Muscle layer of colon (tissue), 2 donors: ENCODE measurements at regions not wholly inside any gene's neighbourhood (a gene's known extent, or its start where the extent isn't known, plus 50 kb on each side); places are given as distances from the start of the nearest gene placed in this dataset.

Experiments used
- H3K27ac ChIP-seq: one replicate; pipeline ENCODE4 v1.7.0; 2013; ENCODE audit warnings: low read depth, mild to moderate bottlenecking, low read length, moderate library complexity
- H3K27me3 ChIP-seq, 2 donors: one replicate each; pipeline ENCODE4 v1.7.0; 2013; ENCODE audit warnings: low read length in 2 of 2, mild to moderate bottlenecking in 2 of 2; ENCODE audit not compliant: insufficient read depth in 2 of 2, control insufficient read depth in 1 of 2
- H3K36me3 ChIP-seq: one replicate; pipeline ENCODE4 v1.7.0; 2013; ENCODE audit warnings: mild to moderate bottlenecking, low read length; ENCODE audit not compliant: insufficient read depth
- H3K4me1 ChIP-seq: one replicate; pipeline ENCODE4 v1.7.0; 2013; ENCODE audit warnings: mild to moderate bottlenecking, low read length; ENCODE audit not compliant: insufficient read depth
- H3K4me3 ChIP-seq, 2 donors: one replicate each; pipeline ENCODE4 v1.7.0; 2013; ENCODE audit warnings: low read length in 2 of 2, low read depth in 1 of 2, mild to moderate bottlenecking in 1 of 2, moderate library complexity in 1 of 2
- H3K9ac ChIP-seq: one replicate; pipeline ENCODE4 v1.7.0; 2013; ENCODE audit warnings: low read length
- H3K9me3 ChIP-seq: one replicate; pipeline ENCODE4 v1.7.0; 2013; ENCODE audit warnings: mild to moderate bottlenecking, low read length
- donor health status: abdominal sarcoma.
- donor health status: Adenocarcinoma of cecum.

- no peak overlapping the region for H3K4me3 ChIP-seq
- H3K27ac ChIP-seq = no peak overlapping the region
- no peaks in the 10 kb centered on the region for H3K36me3 ChIP-seq
- H3K9ac ChIP-seq = no peak overlapping the region
- no peaks in the 10 kb centered on the region for H3K4me1 ChIP-seq
- H3K9me3 ChIP-seq = no peaks in the 10 kb centered on the region
- H3K27me3 ChIP-seq = no peaks in the 10 kb centered on the region
Measured at GRCh38 chr20:40588891-40589290, 100.1 kb downstream of the MAFB start.

- Histone ChIP-seq H3K4me3 (no peak overlapping the region), H3K4me1 (no peaks in the 10 kb centered on the region), H3K27me3 (no peaks in the 10 kb centered on the region), H3K36me3 (no peaks in the 10 kb centered on the region), H3K9me3 (no peaks in the 10 kb centered on the region), H3K27ac (no peak overlapping the region), H3K9ac (no peak overlapping the region)
Measured at GRCh38 chr20:40587038-40587437, 102.0 kb downstream of the MAFB start.

- H3K9me3 ChIP-seq = no peaks in the 10 kb centered on the region
- H3K27me3 ChIP-seq = no peaks in the 10 kb centered on the region
- H3K9ac ChIP-seq = no peak overlapping the region
- no peaks in the 10 kb centered on the region for H3K36me3 ChIP-seq
- no peak overlapping the region for H3K4me3 ChIP-seq
- no peak overlapping the region for H3K27ac ChIP-seq
- H3K4me1 ChIP-seq = no peaks in the 10 kb centered on the region
Measured at GRCh38 chr20:40584130-40584809, 104.8 kb downstream of the MAFB start.

- H3K36me3 ChIP-seq = no peaks in the 10 kb centered on the region
Measured at GRCh38 chr20:40583636-40584035, 105.4 kb downstream of the MAFB start.

GRCh38 chr20:40583205-40583604 lies 105.8 kb downstream of the MAFB start:
- Histone ChIP-seq H3K4me1 (no peaks in the 10 kb centered on the region), H3K9ac (no peak overlapping the region), H3K36me3 (no peaks in the 10 kb centered on the region), H3K9me3 (no peaks in the 10 kb centered on the region), H3K27ac (no peak overlapping the region), H3K4me3 (no peak overlapping the region), H3K27me3 (no peaks in the 10 kb centered on the region)

More at GRCh38 chr20:40583636-40584035, 105.4 kb downstream of the MAFB start:
- no peaks in the 10 kb centered on the region for H3K9me3 ChIP-seq
- H3K4me3 ChIP-seq = no peak overlapping the region
- H3K9ac ChIP-seq = no peak overlapping the region
- H3K4me1 ChIP-seq = no peaks in the 10 kb centered on the region
- no peak overlapping the region for H3K27ac ChIP-seq
- no peaks in the 10 kb centered on the region for H3K27me3 ChIP-seq

GRCh38 chr20:40582531-40582930 lies 106.5 kb downstream of the MAFB start:
- H3K4me1 ChIP-seq = no peaks in the 10 kb centered on the region
- no peaks in the 10 kb centered on the region for H3K27me3 ChIP-seq
- no peak overlapping the region for H3K27ac ChIP-seq
- H3K9ac ChIP-seq = no peak overlapping the region
- no peaks in the 10 kb centered on the region for H3K36me3 ChIP-seq
- no peaks in the 10 kb centered on the region for H3K9me3 ChIP-seq
- no peak overlapping the region for H3K4me3 ChIP-seq

GRCh38 chr20:40579701-40580100 lies 109.3 kb downstream of the MAFB start:
- Histone ChIP-seq H3K36me3 (no peaks in the 10 kb centered on the region), H3K4me3 (no peak overlapping the region), H3K27ac (no peak overlapping the region), H3K4me1 (no peaks in the 10 kb centered on the region), H3K9ac (no peak overlapping the region), H3K9me3 (no peaks in the 10 kb centered on the region), H3K27me3 (no peaks in the 10 kb centered on the region)

- Histone ChIP-seq H3K36me3 (no peaks in the 10 kb centered on the region), H3K9ac (no peak overlapping the region), H3K4me1 (no peaks in the 10 kb centered on the region), H3K9me3 (no peaks in the 10 kb centered on the region), H3K27ac (no peak overlapping the region), H3K27me3 (no peaks in the 10 kb centered on the region), H3K4me3 (no peak overlapping the region)
Measured at GRCh38 chr20:40578961-40579360, 110.1 kb downstream of the MAFB start.

GRCh38 chr20:40575851-40576250 lies 113.2 kb downstream of the MAFB start:
- H3K9ac ChIP-seq = no peak overlapping the region
- no peaks in the 10 kb centered on the region for H3K27me3 ChIP-seq
- no peaks in the 10 kb centered on the region for H3K36me3 ChIP-seq
- no peak overlapping the region for H3K27ac ChIP-seq
- H3K4me1 ChIP-seq = no peaks in the 10 kb centered on the region
- no peaks in the 10 kb centered on the region for H3K9me3 ChIP-seq
- H3K4me3 ChIP-seq = no peak overlapping the region

- no peaks in the 10 kb centered on the region for H3K36me3 ChIP-seq
- H3K27ac ChIP-seq = no peak overlapping the region
- no peaks in the 10 kb centered on the region for H3K4me1 ChIP-seq
- H3K27me3 ChIP-seq = no peaks in the 10 kb centered on the region
- H3K9me3 ChIP-seq = no peaks in the 10 kb centered on the region
- H3K9ac ChIP-seq = no peak overlapping the region
- H3K4me3 ChIP-seq = no peak overlapping the region
Measured at GRCh38 chr20:40572251-40572650, 116.8 kb downstream of the MAFB start.

GRCh38 chr20:40571639-40572038 lies 117.4 kb downstream of the MAFB start:
- Histone ChIP-seq H3K27ac (no peak overlapping the region), H3K9ac (no peak overlapping the region), H3K9me3 (no peaks in the 10 kb centered on the region)

GRCh38 chr20:40568200-40568599 lies 120.8 kb downstream of the MAFB start:
- Histone ChIP-seq H3K27me3 (no peaks in the 10 kb centered on the region), H3K4me3 (no peak overlapping the region), H3K4me1 (peaks cover 16% of the 10 kb centered on the region), H3K27ac (no peak overlapping the region), H3K36me3 (no peaks in the 10 kb centered on the region), H3K9me3 (no peaks in the 10 kb centered on the region), H3K9ac (no peak overlapping the region)

More at GRCh38 chr20:40571639-40572038, 117.4 kb downstream of the MAFB start:
- H3K36me3 ChIP-seq = no peaks in the 10 kb centered on the region
- no peaks in the 10 kb centered on the region for H3K4me1 ChIP-seq
- H3K27me3 ChIP-seq = no peaks in the 10 kb centered on the region
- H3K4me3 ChIP-seq = no peak overlapping the region
